Mucosa of descending colon (tissue), 3 donors: ENCODE measurements at regions not wholly inside any gene's neighbourhood (a gene's known extent, or its start where the extent isn't known, plus 50 kb on each side); places are given as distances from the start of the nearest gene placed in this dataset.

Experiments
- ATAC-seq: fragments of 200-7000 bp; cut with Tn5 transposase; one replicate; pipeline ENCODE4 v1.9.1; 2020; ENCODE audit warnings: mild to moderate bottlenecking, moderate library complexity
- DNase-seq, 3 donors: peaks; one replicate each; pipeline ENCODE4 v3.0.0-alpha.2; 2020
- H3K36me3 ChIP-seq: fragments of 200-600 bp; one replicate; pipeline ENCODE4 v1.8.0; 2021; ENCODE audit warnings: low read depth, mild to moderate bottlenecking
- H3K4me1 ChIP-seq: fragments of 200-600 bp; one replicate; pipeline ENCODE4 v1.8.0; 2021; ENCODE audit warnings: low read depth, mild to moderate bottlenecking
- H3K4me3 ChIP-seq: fragments of 200-600 bp; one replicate; pipeline ENCODE4 v1.8.0; 2021; ENCODE audit warnings: mild to moderate bottlenecking
- H3K9me3 ChIP-seq: fragments of 200-600 bp; one replicate; pipeline ENCODE4 v1.8.0; 2021; ENCODE audit warnings: mild to moderate bottlenecking
- intact Hi-C, 2 donors: fragments of 100-400 bp; cut with DNase I in 1 of 2; cut with micrococcal nuclease in 1 of 2; formaldehyde crosslinking; loops; one replicate each; pipeline versions ENCODE4 v1.11.0 to v1.11.1; 2022; cut with DNase I, micrococcal nuclease
- TF ChIP-seq, protein P1 (sequence below): fragments of 200-600 bp; IDR thresholded peaks from one replicate; pipeline ENCODE4 v1.8.0; 2022; ENCODE audit warnings: antibody characterized with exemption, mild to moderate bottlenecking
- donor health status: DM: no; HTN: no; CAD: no; lungs with moderate emphysema.
- donor health status: DM: no; HTN: no; CAD: no.
- donor health status: DM: no; HTN: yes; CAD: no.

GRCh38 chr7:24018331-24018730, 265.7 kb upstream of the NPY start:
- ATAC-seq (no peak), DNase-seq (no peak)
- no peaks in the 10 kb centered on the region for H3K9me3 ChIP-seq
- TF ChIP-seq, protein P1, sequence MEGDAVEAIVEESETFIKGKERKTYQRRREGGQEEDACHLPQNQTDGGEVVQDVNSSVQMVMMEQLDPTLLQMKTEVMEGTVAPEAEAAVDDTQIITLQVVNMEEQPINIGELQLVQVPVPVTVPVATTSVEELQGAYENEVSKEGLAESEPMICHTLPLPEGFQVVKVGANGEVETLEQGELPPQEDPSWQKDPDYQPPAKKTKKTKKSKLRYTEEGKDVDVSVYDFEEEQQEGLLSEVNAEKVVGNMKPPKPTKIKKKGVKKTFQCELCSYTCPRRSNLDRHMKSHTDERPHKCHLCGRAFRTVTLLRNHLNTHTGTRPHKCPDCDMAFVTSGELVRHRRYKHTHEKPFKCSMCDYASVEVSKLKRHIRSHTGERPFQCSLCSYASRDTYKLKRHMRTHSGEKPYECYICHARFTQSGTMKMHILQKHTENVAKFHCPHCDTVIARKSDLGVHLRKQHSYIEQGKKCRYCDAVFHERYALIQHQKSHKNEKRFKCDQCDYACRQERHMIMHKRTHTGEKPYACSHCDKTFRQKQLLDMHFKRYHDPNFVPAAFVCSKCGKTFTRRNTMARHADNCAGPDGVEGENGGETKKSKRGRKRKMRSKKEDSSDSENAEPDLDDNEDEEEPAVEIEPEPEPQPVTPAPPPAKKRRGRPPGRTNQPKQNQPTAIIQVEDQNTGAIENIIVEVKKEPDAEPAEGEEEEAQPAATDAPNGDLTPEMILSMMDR = no peak
- intact Hi-C loops = no loop called here
- H3K4me1 ChIP-seq = no peaks in the 10 kb centered on the region
- H3K36me3 ChIP-seq = no peaks in the 10 kb centered on the region
- H3K4me3 ChIP-seq = no peak overlapping the region

GRCh38 chr7:24019841-24020240, 264.1 kb upstream of the NPY start:
- H3K36me3 ChIP-seq = no peaks in the 10 kb centered on the region
- no peaks in the 10 kb centered on the region for H3K4me1 ChIP-seq
- no peak for DNase-seq
- H3K9me3 ChIP-seq = no peaks in the 10 kb centered on the region
- ATAC-seq = no peak
- H3K4me3 ChIP-seq = no peak overlapping the region
- TF ChIP-seq, protein P1 = no peak
- intact Hi-C loops = no loop called here

DNA sequence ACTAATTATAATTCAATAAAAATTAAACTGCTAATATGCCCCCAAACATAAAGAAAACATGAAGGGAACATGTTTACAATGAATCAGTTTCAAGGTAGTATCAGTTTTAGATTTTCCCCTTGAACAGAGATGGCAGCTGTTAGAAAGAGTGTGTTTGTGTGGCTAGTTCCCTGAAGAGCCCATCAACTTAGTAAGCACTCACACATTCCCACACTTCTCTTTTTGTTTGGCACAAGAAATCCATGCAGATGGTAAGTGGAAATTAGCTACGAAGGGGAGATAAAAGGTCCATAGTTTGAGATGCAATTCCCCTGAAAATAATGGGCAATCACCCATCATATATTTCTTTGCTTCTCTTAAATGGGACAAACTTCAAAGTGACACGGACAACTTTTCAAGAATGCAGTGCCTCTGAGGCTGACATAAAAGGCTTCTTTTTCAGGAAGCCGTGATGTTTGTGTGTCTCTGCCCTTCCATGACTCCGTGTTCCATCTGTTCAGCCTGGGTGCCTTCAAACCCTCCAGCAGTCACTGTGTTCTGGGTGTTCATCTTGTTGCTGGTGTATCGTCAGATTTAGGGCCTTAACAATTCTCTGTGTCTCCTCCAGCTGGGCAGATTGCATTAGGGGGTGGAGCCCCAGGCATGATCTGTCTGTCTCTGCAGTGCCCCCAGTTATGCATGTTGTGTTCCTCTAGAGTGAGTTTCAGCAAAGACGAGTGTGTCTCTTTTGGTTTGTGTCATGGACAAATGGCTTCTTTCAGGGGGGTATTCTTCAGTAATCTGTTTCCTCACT, 259.5 kb upstream of the NPY start:
- no peaks in the 10 kb centered on the region for H3K36me3 ChIP-seq
- H3K4me3 ChIP-seq = no peak overlapping the region
- ATAC-seq = no peak
- DNase-seq = no peak
- H3K4me1 ChIP-seq = no peaks in the 10 kb centered on the region
- intact Hi-C loops = no loop called here
- H3K9me3 ChIP-seq = no peaks in the 10 kb centered on the region
- TF ChIP-seq, protein P1 = no peak

GRCh38 chr7:24025094-24025493, 258.9 kb upstream of the NPY start:
- TF ChIP-seq, protein P1 = no peak
- Histone ChIP-seq H3K4me1 (no peaks in the 10 kb centered on the region), H3K4me3 (no peak overlapping the region), H3K36me3 (no peaks in the 10 kb centered on the region), H3K9me3 (no peaks in the 10 kb centered on the region)
- intact Hi-C loops = no loop called here
- ATAC-seq (no peak), DNase-seq (no peak)

DNA sequence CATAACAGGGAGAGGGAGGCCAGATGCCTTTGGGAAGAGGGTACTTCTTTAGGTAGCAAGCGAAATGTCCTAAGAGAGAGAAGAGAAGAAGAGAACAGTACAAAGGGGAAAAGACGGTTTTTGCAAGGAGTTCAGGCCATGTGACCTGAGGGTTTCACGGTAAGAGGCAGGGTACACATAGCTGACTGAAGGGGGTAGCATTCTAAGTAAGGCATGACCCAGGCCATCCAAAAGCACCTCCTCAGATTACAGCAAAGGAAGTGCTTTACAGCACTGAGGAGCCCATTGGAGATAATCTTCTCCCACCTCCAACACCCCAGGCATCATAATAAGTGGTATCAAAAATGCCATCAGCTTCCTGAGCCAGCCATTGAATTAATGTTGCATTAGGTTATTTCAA, 258.2 kb upstream of the NPY start:
- no peaks in the 10 kb centered on the region for H3K36me3 ChIP-seq
- H3K4me3 ChIP-seq = no peak overlapping the region
- H3K9me3 ChIP-seq = no peaks in the 10 kb centered on the region
- ATAC-seq (no peak), DNase-seq (no peak)
- no peaks in the 10 kb centered on the region for H3K4me1 ChIP-seq
- intact Hi-C loops = no loop called here
- TF ChIP-seq, protein P1 = no peak
